SIG-M5 treated with dmso at 0.1 percent for 504 hours (cell line): ENCODE measurements at regions not wholly inside any gene's neighbourhood (a gene's known extent, or its start where the extent isn't known, plus 50 kb on each side); places are given as distances from the start of the nearest gene placed in this dataset.
A peak's percentile ranks its signal among the peaks of the same experiment; 100 is the strongest.

Experiments
- DNase-seq: peaks from one replicate; lab custom pipeline; 2025; ENCODE audit not compliant: unreplicated experiment; lab: John Stamatoyannopoulos, UW

DNA sequence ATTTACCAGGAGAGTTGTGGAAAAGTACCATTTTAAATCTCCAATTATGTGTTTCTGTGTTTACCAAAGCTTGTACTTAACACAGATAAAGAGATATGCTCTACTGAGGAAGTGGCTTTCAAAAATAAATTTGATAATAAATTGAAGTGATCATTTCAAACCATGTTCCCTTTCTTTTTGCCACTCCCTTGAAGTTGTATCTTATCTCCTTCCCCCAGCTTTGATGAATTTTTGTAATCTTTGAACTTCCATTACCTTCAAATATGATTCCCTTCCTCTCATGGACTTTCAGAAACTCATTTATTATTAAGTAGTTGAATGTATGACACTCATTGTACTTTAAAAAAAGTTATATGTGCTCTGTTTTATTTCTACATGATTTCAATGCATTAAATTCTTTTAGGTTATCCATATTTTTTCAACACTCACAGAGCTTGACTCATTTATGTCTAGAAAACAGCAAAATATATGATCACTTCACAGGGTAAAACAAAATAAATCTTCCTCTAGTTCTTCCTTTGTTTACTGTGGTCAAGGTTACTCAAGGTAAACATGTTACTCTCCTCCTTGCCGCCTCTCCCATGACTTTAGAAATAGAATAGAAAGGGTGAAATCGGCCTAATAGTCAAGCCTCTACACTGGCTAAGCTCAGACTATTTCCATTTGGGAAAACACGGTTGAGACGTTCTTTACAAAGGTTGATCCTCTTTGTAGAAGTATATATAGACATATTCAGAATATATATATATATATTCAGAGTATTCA lies 251.2 kb upstream of the SPRY2 start:
- no peak for DNase-seq

DNA sequence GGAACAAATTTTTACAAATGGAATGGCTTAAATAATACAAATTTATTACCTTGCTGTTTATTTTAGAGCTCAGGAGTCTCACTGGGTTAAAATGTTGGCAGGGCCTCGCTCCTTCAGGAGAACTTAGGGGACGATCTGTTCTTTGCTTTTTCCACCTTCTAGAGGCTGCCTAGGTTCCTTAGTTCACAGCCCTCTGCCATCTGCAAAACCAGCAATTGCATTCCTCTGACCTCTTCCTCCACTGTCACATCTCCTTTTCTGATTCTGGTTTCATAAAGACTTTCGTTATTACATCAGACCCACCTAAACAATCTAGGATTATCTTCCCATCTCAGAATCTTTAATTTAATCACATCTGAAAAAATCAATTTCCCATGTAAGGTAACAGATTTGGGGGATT lies 249.6 kb upstream of the SPRY2 start:
- peak; percentile 46 for DNase-seq

- peak; percentile 74 for DNase-seq
Measured at GRCh38 chr13:80586356-80586755, 245.4 kb upstream of the SPRY2 start.

DNA sequence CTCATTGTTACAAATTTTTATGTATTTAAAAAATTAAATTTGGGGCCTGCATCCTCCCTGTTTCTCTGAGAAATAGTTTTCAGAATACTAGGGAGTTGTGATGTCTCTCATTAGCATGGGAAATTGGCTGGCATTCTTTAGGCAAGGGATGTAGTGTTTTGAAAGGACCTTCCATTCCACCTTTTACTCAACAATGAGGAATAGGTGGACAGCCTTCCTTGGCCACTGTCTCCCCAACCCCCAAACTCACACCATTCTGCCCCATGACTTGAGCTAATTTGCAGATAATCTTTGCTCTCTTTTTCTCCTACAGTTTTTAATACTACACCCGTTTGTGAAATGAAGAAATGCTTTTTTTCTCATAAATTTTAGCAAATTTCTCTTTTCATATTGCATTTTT lies 244.6 kb upstream of the SPRY2 start:
- DNase-seq: no peak

DNA sequence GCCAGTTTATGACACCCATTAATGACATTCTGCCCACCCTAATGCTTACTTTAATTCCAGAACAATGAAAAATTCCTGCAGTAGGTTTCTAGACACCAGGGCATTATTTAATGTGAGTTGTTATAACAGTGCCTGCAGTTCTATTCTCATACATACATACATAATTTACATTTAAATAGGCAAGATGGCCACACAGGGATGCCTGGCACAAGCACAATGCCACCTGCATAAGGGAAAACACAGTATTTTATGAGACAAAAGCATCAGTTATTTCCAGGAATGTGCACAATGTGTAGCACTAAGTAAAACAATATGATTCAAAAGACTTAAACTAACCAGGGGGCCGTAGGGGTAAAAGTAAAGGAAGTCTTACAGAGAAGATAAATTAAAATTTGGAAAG lies 243.9 kb upstream of the SPRY2 start:
- DNase-seq: no peak

DNA sequence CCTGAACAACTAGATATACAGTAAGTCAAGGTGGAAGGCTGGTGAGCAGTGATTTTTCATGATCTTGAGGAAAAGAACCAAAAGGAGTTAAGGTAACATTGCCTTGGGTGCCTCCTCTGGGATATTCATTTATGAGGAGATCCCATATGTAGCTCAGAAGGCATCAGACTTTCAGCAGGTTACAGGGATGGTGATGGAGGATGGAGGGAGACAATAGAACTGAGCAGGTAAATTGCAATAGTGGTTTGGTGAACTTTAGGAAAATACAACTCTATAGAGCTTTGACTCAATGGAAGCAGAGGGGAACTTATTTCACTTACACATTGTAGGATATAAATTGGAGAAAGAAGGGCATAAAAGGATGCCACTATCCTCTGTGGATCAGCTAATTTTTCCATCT lies 243.4 kb upstream of the SPRY2 start:
- no peak for DNase-seq

GRCh38 chr13:80577926-80578670 lies 237.2 kb upstream of the SPRY2 start:
- no peak for DNase-seq

DNA sequence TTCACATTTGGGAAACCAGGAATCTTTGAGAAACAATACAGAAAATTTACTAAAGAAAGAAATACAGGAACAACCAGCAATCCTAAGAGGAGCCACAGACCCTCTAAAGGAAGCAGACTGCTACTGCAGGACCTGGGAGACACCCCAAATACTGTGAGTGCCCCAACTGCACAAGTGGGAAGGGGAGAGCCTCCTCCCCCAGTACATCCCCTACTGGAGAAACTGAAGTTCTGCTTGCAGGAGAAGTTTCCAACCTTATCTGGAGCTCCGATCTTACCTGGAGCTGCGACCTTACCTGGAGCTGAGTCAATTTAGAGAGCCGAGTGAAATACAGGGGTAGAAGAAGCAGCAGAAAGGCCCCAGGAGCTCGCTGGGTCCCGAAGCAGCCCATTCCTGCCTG lies 236.4 kb upstream of the SPRY2 start:
- DNase-seq: no peak

GRCh38 chr13:80574113-80574850 lies 233.4 kb upstream of the SPRY2 start:
- no peak for DNase-seq

DNA sequence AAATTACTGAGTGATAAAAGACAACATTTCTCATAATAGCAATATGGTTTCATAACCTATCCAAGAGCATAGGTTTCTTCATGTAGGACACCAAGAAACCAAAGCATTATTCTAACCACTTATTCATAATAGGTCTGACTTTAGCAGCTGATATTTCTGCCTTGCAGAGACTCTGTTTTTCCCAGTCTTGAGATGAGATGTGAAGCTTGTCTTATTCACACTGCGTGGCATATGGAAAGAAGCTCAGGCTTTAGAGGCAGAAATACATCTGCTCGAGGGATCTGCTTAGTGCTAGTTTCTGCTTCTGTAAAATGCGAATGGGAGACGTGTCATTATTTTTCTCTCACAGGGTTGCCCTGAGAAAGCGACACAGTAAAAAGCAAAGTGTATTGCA lies 232.0 kb upstream of the SPRY2 start:
- no peak for DNase-seq

GRCh38 chr13:80572308-80572922 lies 231.5 kb upstream of the SPRY2 start:
- no peak for DNase-seq

DNA sequence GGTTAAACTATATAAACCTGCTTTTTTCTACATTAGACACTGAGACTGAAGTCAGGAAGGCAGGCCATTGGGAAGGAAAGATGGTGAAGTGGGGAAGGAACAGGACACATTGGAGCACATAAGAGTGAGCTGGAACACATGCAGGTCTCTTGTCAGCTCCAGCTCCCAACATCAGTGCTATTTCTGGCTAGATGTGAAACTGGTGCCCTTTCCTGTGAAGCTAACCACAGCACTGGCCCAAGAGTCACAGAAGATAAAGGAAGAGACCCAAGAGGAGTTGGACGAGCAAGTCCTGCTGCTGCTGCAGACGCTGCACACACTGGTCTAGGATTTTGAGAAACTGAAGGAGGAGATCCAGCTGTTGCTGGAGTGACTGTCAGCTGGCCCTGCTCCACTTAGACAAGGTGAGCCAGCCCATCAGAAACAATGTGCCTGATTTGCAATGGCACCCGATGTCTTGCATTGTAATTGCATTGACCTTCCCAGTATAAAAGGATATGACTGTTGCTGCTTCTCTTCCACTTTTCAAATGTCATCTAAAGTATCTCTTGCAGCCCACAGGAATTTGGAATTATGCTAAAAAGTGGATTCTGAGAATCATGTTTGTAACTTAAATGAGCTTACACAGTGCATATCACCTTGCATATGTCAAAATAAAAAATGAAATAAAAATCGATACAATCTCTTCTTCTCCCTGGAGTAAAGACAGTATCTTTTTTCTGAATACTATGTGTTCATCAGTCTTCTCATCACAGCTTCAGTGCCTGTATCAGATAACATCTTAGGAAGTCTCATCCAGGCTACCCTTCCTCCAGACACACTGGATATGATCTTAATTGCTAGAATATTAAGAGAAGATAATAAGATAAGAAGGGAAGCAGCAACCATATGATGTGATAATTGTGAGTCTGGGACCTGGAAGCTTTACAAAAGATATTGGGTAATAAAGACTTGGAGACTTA lies 230.7 kb upstream of the SPRY2 start:
- no peak for DNase-seq

- DNase-seq: no peak
Measured at GRCh38 chr13:80563439-80563838, 222.5 kb upstream of the SPRY2 start.

DNA sequence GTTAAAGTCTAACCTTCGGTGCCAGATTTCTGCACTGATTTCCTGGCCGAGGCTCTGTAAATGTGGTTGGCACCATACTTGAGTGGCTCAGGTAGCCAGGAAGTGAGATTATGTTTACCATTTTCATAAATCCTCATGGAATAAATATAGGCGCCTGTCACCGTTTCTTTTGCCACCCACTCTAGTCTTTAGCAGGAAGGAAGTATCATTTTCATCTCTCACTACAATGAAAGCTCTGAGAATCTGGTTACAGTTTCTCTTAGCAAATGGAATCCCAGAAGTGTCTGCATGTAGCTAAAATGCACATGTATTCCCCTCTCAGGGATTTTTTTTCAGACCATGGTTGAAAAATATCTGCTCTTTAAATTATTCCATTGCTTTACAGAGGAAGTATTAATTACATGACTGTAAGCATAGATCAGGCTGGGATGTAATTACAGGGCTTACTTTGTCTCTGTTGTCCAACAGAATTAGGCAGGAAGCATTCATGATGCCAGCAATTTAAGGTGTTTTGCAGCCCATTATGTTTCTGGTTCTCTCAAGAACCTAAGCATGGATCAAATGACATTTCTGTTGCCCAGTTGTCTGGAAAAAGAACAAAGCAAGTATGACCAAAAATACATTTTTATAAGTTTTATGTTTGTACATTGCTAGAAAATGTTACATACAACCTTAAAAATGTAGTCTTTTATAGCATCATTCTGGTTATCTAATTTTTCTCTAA lies 221.7 kb upstream of the SPRY2 start:
- no peak for DNase-seq

GRCh38 chr13:80560609-80561008 lies 219.7 kb upstream of the SPRY2 start:
- DNase-seq: no peak

- DNase-seq: no peak
Measured at GRCh38 chr13:80559944-80560343, 219.0 kb upstream of the SPRY2 start.

- DNase-seq: no peak
Measured at GRCh38 chr13:80558074-80558473, 217.1 kb upstream of the SPRY2 start.

GRCh38 chr13:80555796-80556678 lies 215.1 kb upstream of the SPRY2 start:
- DNase-seq: no peak
